ENCODE measurements at regions not wholly inside any gene's neighbourhood (a gene's known extent, or its start where the extent isn't known, plus 50 kb on each side); places are given as distances from the start of the nearest gene placed in this dataset.

DNA sequence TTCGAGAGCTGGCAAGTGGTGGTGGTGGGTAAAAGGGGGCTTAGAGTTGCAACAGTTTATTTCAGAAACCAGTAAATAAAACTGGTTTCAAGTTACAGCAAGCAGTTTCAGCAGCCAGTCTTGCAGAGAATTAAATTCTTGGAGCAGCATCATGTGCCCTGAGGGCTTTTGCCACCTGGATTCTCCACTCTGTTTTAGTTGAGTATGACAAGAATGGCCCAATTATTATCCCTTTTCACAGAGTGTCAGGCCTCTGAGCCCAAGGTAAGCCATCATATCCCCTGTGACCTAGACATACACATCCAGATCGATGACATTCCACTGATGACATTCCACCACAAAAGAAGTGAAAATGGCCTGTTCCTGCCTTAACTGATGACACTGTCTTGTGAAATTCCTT is 72.8 kb upstream of the FANCL start:
- DNase-seq (ENCODE audit: low spot score in 2 of 2) (no peak), ATAC-seq (no peak)
- H3K36me3 Mint-ChIP-seq = no peaks in the 10 kb centered on the region
- no peaks in the 10 kb centered on the region for H3K4me1 Mint-ChIP-seq
- H3K27ac Mint-ChIP-seq = no peak overlapping the region
- no peaks in the 10 kb centered on the region for H3K9me3 Mint-ChIP-seq
- H3K4me3 Mint-ChIP-seq = no peak overlapping the region

DNA sequence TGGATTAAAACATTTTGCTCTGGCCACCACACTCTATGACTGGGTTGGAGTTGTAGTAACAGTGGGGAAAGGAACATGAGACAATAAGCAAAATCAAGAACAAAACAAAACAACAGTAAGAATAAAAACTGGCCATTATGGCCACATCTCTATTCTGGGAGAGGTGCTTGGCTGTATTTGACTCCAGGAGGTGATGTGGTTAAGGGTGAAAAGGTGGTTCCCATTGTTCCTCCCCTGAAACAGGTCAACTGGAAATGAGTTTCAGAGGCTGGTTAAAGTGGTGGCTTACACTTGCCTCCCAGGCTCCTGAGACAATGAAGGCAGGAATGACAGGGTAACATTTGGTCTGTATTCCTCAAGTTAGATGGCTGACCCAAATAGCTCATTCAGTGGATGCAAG is 67.3 kb upstream of the FANCL start:
- Mint-ChIP-seq H3K36me3 (no peaks in the 10 kb centered on the region), H3K9me3 (no peaks in the 10 kb centered on the region), H3K4me3 (no peak overlapping the region), H3K27ac (no peak overlapping the region), H3K4me1 (no peaks in the 10 kb centered on the region)
- no peak for ATAC-seq
- DNase-seq (ENCODE audit: low spot score in 2 of 2) = no peak

DNA sequence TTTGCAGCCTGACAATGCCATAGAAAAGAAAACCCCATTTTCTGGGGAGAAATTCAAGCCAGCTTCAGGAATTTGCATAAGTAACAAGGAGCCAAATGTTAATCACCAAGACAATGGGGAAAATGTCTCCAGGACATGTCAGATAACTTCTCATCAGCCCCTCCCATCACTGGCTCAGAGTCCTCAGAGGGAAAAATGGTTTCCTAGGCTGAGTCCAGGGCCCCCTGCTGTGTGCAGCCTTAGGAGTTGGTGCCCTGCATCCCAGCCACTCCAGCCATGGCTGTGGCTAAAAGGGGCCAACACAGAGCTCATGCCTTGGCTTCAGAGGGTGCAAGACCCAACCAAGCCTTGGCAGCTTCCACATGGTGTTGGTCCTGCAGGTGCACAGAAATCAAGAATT is 63.7 kb upstream of the FANCL start:
- Mint-ChIP-seq H3K27ac (no peak overlapping the region), H3K4me3 (no peak overlapping the region), H3K9me3 (no peaks in the 10 kb centered on the region), H3K36me3 (no peaks in the 10 kb centered on the region), H3K4me1 (no peaks in the 10 kb centered on the region)
- no peak for DNase-seq (ENCODE audit: low spot score in 2 of 2)
- ATAC-seq = no peak

DNA sequence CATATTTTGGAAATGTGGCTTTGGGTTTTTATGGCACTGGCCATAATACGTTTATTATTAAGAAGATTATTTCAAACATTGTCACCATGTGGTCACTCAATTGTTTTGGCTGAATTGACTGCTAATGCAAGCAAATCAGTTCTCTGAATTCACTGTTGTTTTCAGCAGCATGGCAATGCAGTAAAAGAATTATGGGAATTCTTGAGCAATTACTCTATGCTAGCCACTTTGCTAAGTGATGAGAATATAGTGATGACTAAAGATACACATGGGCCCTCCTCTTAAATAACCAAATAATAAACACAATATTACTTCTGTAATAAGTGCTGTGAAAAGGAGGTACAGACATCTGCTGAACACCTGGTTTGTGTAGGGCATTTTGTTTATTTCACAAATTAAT is 58.0 kb upstream of the FANCL start:
- DNase-seq (ENCODE audit: low spot score in 2 of 2) (no peak), ATAC-seq (no peak)
- Mint-ChIP-seq H3K36me3 (no peaks in the 10 kb centered on the region), H3K9me3 (no peaks in the 10 kb centered on the region), H3K27ac (no peak overlapping the region), H3K4me3 (no peak overlapping the region), H3K4me1 (no peaks in the 10 kb centered on the region)

DNA sequence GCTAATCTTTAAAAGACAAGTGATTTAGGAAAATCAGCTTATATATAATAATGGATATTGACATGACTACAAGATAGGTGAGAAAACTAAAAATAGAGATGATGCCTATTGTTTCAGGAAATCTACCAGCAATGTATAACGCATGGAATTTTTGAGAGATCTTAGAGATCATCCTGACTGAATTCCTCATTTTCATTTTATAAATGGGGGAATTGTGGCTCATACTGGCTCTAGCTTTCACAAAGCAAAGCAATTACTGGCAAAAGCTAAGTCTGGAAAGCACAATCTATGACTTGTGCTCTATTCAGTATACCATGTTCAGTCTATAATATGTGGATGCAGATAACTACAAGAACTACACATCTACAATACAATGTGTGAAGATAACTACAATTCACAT is 51.9 kb upstream of the FANCL start:
- ATAC-seq = no peak
- H3K4me1 Mint-ChIP-seq = no peaks in the 10 kb centered on the region
- no peak overlapping the region for H3K27ac Mint-ChIP-seq
- no peaks in the 10 kb centered on the region for H3K9me3 Mint-ChIP-seq
- H3K36me3 Mint-ChIP-seq = no peaks in the 10 kb centered on the region
- DNase-seq (ENCODE audit: low spot score in 2 of 2) = no peak
- no peak overlapping the region for H3K4me3 Mint-ChIP-seq

DNA sequence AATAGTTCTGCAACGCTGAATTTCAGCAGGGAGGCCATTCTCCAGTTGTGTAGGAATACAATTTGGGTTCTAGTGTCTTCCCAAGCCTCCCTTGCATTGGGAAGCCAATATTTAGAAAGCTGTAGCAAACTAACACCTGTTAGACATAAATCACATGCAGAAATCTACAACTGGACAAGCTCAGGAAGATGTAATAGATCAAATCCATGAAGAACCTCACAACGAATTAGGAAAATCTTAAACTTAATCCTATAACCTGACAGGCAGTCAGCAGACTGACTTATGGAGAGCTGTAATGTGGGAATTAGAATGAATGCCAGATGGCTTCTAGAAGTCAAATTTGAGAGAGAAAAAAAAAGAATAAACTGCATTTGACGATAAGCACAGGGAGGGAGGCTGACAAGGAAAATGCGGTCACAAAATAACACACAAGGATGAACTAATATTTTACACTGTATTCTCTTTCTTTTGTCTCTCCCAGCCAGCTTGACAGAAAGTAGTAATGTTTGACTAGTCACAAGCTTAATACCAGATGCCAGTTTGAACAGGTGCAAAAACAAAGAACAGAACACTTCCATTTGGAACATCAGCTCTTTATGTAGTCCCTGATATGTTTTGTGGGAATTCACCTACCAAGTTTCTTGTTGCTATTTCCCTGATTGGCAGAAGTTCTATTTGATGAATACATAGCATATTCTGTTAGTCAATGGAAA is 50.8 kb upstream of the FANCL start:
- ATAC-seq = no peak
- Mint-ChIP-seq H3K27ac (no peak overlapping the region), H3K4me1 (no peaks in the 10 kb centered on the region), H3K9me3 (no peaks in the 10 kb centered on the region), H3K36me3 (no peaks in the 10 kb centered on the region), H3K4me3 (no peak overlapping the region)
- no peak for DNase-seq (ENCODE audit: low spot score in 2 of 2)
